HG02884 (cell line): ENCODE measurements at regions not wholly inside any gene's neighbourhood (a gene's known extent, or its start where the extent isn't known, plus 50 kb on each side); places are given as distances from the start of the nearest gene placed in this dataset.

Source experiments
- ATAC-seq: cut with Tn5 transposase; IDR thresholded peaks from one replicate; pipeline ENCODE4 v1.9.1; 2021; ENCODE audit warnings: mild to moderate bottlenecking, moderate library complexity; ENCODE audit not compliant: unreplicated experiment

GRCh38 chr15:100809587-100809986 is 70.0 kb upstream of the ALDH1A3 start:
- no peak for ATAC-seq

- no peak for ATAC-seq
Observed at GRCh38 chr15:100810229-100810628, 69.4 kb upstream of the ALDH1A3 start.

DNA sequence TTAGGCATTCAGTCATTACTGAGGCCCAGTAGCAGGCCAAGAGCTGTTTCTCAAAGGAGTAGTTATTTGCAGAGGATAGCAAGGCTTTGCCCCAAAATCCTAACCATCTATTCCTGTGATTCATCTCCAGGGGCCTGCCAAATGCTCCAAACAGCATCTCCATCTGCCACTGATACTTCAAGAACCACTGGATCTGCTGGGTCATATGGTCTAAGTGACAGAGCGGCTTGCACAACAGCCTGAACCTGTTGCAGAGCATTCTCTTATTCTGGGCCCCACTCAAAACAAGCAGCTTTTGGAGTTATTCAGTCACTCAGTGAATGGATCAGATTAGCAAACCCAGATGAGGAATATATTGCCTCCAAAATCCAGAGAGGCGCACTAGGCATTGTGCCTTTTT is 68.8 kb upstream of the ALDH1A3 start:
- ATAC-seq, result no peak

DNA sequence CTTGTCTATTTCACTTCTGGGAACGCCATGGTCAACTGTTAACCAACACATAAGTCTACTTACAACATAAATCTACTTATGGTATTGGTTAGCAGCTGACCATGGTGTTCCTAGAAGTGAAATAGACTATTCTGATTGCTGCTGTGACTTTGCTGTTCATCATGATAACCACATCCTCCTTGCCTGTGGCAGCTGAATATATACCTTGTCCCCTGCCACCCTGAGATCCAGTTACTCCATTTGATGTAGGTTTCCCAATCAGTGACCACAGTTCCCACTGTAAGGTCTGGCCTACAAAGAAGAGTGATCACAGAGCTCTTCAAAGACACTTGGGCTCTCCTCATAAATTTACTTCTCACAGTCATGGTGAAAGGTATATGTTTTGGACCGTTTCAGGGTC is 66.8 kb upstream of the ALDH1A3 start:
- no peak for ATAC-seq

- no peak for ATAC-seq
Observed at GRCh38 chr15:100818927-100819326, 60.7 kb upstream of the ALDH1A3 start.

DNA sequence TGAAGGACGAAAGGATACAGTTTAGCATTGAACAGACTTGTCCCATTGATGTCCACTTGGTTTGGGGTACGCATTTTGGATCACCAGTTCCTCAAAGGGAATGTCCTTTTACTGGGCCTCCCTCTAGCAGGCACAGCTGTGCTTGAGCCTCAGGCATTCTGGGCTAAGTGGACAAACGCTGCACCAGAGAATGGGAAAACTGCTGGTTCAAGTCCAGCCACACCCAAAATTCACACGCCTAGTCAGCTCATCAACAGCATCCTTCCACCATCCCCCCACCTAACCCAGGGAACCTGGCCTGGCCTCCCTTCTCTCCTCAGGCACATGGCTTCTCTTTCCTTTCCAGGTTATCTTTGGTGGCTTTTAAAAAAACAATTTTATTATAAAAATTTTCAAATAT is 59.1 kb upstream of the ALDH1A3 start:
- no peak for ATAC-seq

DNA sequence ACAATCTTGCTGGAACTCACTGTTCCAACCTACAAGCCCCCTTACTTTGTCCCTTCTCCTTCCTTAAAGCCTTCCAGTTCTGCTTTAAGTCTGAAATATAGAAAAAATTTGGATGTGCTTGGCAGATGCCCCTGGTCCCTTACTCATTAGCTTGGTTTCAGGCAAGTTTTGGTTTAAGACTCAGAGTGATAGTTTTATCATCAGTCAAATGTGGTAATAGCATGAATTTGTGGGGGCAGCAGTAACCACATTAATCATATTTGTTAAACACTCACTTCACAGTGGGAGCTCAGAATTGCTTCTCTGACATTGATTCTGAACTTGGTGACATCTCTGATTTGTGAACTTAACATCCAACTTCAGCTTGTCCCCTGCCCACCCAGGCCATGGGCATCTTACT is 58.3 kb upstream of the ALDH1A3 start:
- ATAC-seq, result no peak

GRCh38 chr15:100824211-100824610 is 55.4 kb upstream of the ALDH1A3 start:
- no peak for ATAC-seq

- ATAC-seq, result no peak
Observed at GRCh38 chr15:100829457-100829856, 50.2 kb upstream of the ALDH1A3 start.
